H4 (cell line): ENCODE measurements at regions not wholly inside any gene's neighbourhood (a gene's known extent, or its start where the extent isn't known, plus 50 kb on each side); places are given as distances from the start of the nearest gene placed in this dataset.

Experiments
- DNase-seq: peaks from one replicate; pipeline ENCODE4 v3.0.0-alpha.2; 2015; ENCODE audit warnings: low spot score

DNA sequence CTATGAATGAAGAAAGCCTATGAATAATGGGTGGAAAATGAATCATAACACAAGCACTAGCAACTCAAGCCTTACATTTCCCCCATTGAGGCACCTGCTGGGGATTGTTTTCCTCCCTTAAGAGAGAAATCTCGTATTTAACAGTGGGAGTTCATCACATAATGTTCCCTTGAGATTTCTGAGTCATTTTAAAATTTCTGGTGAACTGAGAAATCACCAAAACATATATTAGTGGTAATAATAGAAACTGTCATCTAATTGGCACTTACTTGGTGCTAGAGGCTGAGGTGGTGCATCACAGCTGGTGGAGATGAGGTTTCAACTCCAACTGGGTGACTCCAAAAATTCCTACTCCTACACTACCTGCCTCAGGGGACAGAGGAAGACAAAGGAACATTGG is 561.3 kb upstream of the LCORL start:
- no peak for DNase-seq

GRCh38 chr4:18578307-18578706 is 556.8 kb upstream of the LCORL start:
- no peak for DNase-seq

GRCh38 chr4:18572481-18572880 is 550.9 kb upstream of the LCORL start:
- no peak for DNase-seq

- DNase-seq: peak; percentile 19
Measured at GRCh38 chr4:18571301-18571761, 549.8 kb upstream of the LCORL start.

DNA sequence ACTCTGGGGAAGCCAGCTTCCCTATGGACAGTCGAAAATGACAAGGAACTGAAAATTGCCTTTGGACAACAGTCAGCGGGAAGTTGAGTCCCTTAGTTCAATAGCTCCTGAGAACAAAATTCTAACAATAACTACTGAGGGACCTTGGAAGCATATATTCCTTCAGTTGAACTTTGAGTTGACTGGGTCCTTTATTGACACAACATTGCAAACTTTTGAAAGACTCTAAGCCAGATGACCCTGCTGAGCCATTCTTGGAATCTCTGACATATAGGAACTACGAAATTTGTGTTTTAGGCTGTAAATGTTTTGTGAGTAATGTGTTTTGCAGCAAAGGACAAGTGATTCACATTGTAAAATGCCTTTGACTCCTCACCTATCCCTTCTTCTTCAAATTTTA is 548.8 kb upstream of the LCORL start:
- DNase-seq: no peak

DNA sequence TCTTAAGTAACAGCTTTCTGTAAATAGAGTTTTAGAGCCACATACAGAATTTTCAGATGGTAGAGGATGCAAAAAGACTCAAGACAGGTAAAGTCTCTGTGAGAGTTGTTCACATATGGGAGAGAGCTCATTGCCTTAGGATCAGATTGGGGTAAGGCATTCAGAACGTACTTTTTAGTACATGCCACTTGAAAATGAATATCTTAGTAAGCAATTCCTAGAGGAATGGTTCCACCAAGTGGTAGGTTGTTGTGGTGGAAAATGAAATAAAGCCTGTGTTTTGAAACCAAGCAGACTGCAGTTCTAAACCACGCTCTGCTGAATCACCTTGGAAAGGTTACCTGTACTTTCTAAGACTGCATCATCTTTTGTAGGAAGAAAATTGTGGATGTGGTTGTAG is 547.0 kb upstream of the LCORL start:
- no peak for DNase-seq

DNA sequence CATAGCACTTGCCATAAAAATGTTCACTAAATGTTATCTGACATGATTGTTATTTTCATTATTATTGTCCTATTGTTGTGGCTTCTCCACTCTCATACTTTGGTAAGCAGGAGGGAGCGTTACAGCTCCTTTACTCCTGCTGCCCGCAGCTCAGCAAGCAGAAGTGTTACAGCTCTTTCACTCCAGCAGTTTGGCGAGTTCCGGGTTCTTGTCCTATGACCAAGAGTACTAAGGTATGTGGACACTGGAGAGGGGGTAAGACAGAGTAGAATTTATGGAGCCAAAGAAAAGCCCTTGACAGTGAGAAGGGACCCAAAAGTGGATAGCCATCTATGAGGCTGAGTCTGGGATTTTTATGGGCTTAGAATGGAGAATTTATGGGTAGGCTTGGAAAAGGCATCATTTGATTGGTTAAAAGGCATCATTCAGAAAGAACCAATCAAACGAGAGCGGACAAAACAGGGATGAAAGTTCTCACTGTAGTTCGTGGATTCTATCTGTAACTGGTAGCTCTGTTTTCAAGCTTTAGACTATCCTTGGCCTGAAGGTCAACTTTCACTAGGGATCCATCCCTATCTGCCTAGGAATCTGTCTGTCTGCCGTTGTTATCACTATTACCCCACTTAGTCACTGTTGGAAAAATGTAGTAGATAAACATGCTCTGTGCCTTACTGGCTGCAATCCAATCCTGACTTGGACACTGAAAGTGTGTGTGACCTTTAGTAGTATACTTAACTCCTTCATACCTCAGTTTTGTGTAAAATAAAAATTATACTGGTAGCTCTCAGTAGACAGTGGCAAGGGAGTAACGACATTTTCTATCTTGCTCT is 545.6 kb upstream of the LCORL start:
- no peak for DNase-seq

- DNase-seq: no peak
Measured at GRCh38 chr4:18559492-18559891, 537.9 kb upstream of the LCORL start.

GRCh38 chr4:18556402-18556801 is 534.8 kb upstream of the LCORL start:
- no peak for DNase-seq

DNA sequence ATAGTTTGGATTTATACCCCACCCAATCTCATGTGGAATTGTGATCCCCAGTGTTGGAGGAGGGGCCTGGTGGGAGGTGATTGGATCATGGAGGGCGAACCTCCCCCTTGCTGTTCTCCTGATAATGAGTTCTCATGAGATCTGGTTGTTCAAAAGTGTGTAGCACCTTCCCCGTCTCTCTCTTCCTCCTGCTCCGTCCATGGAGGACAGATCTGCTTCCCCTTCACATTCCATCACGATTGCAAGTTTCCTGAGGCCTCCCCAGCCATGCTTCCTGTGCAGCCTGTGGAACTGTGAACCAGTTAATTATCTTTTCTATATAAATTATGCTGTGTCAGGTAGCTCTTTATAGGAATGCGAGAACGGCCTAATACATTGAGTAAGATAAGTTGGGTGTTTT is 518.8 kb upstream of the LCORL start:
- DNase-seq: no peak

DNA sequence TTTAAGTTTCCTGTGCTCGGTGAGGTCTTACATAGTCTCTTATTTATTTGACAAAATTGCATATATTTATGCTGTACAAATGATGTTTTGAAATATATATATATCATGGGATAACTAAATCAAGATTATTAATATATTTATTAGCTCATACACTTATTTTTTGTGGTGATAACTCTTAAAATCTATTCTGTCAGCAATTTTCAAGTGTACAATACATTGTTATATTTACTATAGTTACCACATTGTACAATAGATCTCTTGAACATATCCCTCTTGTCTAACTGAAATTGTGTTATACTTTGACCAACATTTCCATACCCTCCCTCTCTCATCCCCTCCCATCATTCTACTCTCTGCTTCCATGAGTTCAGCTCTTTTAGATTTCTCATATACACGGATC is 516.6 kb upstream of the LCORL start:
- no peak for DNase-seq

DNA sequence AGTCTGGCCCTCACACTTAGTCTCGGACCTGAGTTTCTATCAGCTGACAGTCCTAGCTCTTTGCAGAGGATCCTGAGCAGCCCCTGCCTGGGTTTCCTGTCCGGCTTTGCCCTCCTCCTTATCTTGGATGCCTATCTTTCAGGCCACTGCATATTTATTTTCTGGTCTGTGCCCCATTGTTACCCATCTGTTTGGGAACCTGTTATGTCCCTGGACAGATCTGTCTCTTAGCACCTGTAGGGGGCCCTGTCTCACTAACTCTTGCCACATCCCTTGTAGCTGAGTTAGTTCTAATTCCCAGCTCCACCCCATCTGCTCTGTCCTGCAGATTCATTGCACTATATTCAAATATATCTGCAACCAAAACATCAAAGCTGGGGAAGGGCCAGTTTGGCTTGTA is 514.9 kb upstream of the LCORL start:
- DNase-seq: no peak

DNA sequence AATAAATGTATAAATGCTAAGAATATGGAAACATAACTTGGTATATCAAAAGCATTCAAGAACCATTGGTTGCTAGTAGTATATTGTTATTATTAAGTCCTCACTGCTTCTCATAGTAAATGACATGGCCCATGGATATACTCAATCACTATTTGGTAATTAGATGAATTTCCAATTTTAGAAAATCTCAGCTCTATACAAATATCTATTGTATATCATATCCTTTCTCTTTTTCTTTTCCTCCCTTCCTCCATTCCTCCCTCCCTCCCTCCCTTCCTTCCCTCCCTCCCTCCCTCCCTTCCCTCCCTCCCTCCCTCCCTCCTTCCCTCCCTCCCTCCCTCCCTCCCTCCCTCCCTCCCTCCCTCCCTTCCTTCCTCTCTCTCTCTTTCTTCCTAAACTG is 514.4 kb upstream of the LCORL start:
- DNase-seq: no peak

- no peak for DNase-seq
Measured at GRCh38 chr4:18533262-18533775, 511.8 kb upstream of the LCORL start.

- DNase-seq: no peak
Measured at GRCh38 chr4:18531731-18532130, 510.2 kb upstream of the LCORL start.

DNA sequence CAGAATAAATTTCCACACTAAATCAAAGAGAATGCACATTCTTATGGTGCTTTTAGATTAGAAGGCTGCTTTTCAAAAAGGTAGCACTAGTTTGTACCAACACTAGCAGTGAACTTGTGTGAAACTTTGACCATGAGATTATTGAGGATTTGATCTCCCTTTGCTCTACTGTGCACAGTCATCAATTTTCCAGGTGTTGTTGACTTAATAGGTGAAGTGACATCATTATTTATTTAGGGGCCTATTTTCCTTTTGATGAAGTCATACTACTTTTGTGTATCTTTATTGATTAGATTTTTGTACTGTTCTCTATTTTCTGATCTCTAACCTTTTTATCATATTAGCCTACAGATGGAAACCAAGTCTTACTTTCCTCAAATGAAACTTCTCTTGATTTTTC is 507.9 kb upstream of the LCORL start:
- no peak for DNase-seq

GRCh38 chr4:18524667-18525066 is 503.1 kb upstream of the LCORL start:
- no peak for DNase-seq

DNA sequence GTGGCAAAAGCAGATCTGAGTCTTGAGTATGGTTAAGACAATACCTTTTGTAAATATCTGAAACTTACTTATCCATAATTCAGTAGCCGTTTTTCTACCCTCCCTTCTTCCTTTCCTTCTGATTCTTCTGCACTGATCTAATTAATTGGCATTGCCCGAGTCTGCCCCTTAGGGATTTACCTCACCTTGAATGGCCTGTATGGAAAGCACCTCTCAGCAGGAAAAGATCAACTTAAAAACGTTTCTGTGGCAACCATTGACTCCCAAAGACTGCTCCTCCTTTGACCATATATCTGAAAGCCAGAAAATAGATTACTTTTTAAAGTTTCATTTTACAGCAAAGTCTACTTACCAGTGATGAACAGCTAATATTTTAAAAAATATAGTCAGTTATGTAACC is 496.5 kb upstream of the LCORL start:
- no peak for DNase-seq

GRCh38 chr4:18513861-18514260 is 492.3 kb upstream of the LCORL start:
- DNase-seq: no peak

DNA sequence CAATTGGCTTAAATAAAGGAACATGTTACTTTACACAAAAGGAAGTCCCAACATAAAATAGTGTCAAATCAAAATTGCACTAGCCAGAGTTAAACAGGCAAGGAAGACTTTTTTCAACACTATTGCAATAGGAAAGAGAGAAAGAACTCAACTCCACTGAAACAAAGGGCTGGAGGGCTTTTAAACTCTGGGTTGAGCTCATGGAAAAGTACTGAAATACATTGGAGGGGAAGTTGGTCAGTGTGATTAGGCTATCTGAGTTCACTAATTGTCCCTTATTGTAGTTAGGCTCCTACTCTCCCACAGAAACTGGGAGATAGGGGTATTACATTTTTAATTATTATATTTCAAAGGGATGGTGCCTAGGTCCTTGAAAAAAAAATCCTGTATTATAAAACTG is 491.2 kb upstream of the LCORL start:
- no peak for DNase-seq

DNA sequence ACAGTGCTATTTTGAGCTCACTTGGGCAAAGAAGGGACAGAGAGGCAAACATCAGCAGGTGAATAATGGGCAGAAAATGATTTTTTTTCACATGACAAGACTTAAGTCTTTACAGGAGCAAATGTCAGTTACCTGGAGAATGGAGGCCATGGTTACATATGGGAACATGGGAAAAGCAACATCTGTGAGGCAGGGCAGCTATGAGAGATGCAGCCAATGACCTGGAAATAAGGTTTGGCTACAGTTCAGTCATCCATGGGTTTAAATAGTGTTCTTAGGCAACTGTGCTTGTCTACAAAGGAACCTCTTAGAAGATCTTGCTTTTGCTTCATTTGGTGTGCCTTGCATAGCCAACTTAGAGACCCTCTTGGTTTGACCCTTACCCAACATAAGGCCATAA is 490.2 kb upstream of the LCORL start:
- no peak for DNase-seq

DNA sequence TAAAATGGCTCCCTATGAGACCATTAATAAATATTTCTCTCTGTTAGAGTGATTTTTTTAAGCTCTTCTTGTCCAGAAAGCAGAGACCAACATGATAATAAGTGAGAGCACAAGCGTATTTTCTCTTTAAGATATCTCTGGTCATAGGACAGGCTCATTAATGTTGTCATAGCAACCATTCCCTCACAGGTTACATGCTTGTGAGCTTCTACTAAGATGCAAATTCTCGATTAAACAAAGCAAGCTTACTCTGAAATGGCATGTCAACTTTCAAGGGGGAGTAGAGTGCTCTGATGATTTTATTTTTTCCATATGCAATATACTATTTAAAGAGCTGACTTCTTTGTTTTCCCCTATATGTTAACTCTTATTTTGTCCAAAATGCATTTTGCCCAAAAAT is 487.2 kb upstream of the LCORL start:
- DNase-seq: no peak

- no peak for DNase-seq
Measured at GRCh38 chr4:18480928-18481327, 459.4 kb upstream of the LCORL start.

DNA sequence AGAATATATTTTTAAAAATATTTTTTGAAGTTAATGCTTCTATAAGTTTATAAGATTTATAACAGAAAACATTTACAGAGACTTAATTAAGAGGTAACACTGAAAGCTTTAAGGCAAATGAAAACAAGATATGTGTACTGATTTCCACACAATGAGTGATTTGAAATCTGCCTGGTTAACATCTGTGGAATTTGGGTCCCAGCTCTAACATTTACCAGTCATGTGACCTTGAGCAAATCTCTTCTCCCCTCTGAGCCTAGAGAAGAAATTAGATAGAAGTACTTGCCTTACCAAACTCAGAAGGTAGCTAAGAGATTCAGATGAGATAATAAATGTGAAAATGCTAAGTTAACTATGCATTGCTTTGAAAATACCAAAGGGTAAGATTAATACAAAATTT is 458.8 kb upstream of the LCORL start:
- no peak for DNase-seq
